NCI-H2171 treated with DMSO at 0.1 percent for 48 hours (cell line): ENCODE measurements at regions not wholly inside any gene's neighbourhood (a gene's known extent, or its start where the extent isn't known, plus 50 kb on each side); places are given as distances from the start of the nearest gene placed in this dataset.
"Not testable (repeated sequence)": the region's sequence is repeated elsewhere in the genome, so short reads cannot be mapped to it uniquely, and the experiment has no call there.

Source experiments
- DNase-seq: peaks from one replicate; lab custom pipeline; 2025; lab: John Stamatoyannopoulos, UW

GRCh38 chr18:14991934-14992445, 244.0 kb downstream of the ANKRD30B start:
- not testable (repeated sequence) for DNase-seq

GRCh38 chr18:14992758-14993157, 244.8 kb downstream of the ANKRD30B start:
- DNase-seq, result not testable (repeated sequence)

GRCh38 chr18:14995023-14995422, 247.1 kb downstream of the ANKRD30B start:
- not testable (repeated sequence) for DNase-seq

GRCh38 chr18:14997357-14997756, 249.4 kb downstream of the ANKRD30B start:
- DNase-seq, result no peak

- not testable (repeated sequence) for DNase-seq
Observed at GRCh38 chr18:14997899-14998298, 249.9 kb downstream of the ANKRD30B start.

GRCh38 chr18:14998360-14999042, 250.5 kb downstream of the ANKRD30B start:
- not testable (repeated sequence) for DNase-seq

GRCh38 chr18:14999085-14999975, 251.4 kb downstream of the ANKRD30B start:
- no peak for DNase-seq

- not testable (repeated sequence) for DNase-seq
Observed at GRCh38 chr18:15000119-15001037, 252.4 kb downstream of the ANKRD30B start.

- DNase-seq, result not testable (repeated sequence)
Observed at GRCh38 chr18:15001038-15001794, 253.2 kb downstream of the ANKRD30B start.

- DNase-seq, result not testable (repeated sequence)
Observed at GRCh38 chr18:15001795-15002107, 253.8 kb downstream of the ANKRD30B start.

- peak; percentile 53 for DNase-seq
Observed at GRCh38 chr18:15002765-15003164, 254.8 kb downstream of the ANKRD30B start.

GRCh38 chr18:15003231-15003630, 255.3 kb downstream of the ANKRD30B start:
- peak; percentile 51 for DNase-seq

GRCh38 chr18:15003636-15004269, 255.8 kb downstream of the ANKRD30B start:
- DNase-seq, result not testable (repeated sequence)

- not testable (repeated sequence) for DNase-seq
Observed at GRCh38 chr18:15004270-15004973, 256.4 kb downstream of the ANKRD30B start.

- no peak for DNase-seq
Observed at GRCh38 chr18:15005313-15006130, 257.6 kb downstream of the ANKRD30B start.

GRCh38 chr18:15006616-15007015, 258.6 kb downstream of the ANKRD30B start:
- DNase-seq, result peak; percentile 1

- not testable (repeated sequence) for DNase-seq
Observed at GRCh38 chr18:15026041-15026440, 278.1 kb downstream of the ANKRD30B start.

GRCh38 chr18:15028037-15028436, 280.1 kb downstream of the ANKRD30B start:
- DNase-seq, result peak; percentile 4

- not testable (repeated sequence) for DNase-seq
Observed at GRCh38 chr18:15060279-15060880, 312.4 kb downstream of the ANKRD30B start.
